IPS-11a (cell line): ENCODE measurements at regions not wholly inside any gene's neighbourhood (a gene's known extent, or its start where the extent isn't known, plus 50 kb on each side); places are given as distances from the start of the nearest gene placed in this dataset.
"Not testable (repeated sequence)": the region's sequence is repeated elsewhere in the genome, so short reads cannot be mapped to it uniquely, and the experiment has no call there.

Source experiments
- H3K4me3 ChIP-seq: one replicate; pipeline ENCODE4 v1.5.1; 2013; ENCODE audit warnings: low read depth, low read length, control low read depth

DNA sequence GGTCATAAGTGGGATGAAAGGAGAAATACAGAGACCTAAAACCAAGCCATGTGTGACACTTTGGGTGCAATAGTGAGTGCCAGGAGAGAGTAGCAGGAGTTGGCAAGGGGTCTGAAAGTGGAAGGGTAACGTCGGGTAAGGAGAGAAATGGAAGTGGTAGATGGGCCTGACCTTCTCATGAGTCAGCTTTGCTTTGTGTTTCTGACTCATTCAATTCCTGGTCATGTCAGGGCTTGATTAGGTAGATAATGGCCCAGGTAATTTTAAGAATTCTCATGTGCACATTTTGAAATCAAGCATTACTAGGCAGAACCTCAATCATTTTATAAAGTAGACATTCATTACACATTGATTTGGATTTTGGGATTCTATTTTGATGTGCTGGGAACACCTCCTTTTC, 262.5 kb downstream of the SOX2 start:
- no peak overlapping the region for H3K4me3 ChIP-seq

DNA sequence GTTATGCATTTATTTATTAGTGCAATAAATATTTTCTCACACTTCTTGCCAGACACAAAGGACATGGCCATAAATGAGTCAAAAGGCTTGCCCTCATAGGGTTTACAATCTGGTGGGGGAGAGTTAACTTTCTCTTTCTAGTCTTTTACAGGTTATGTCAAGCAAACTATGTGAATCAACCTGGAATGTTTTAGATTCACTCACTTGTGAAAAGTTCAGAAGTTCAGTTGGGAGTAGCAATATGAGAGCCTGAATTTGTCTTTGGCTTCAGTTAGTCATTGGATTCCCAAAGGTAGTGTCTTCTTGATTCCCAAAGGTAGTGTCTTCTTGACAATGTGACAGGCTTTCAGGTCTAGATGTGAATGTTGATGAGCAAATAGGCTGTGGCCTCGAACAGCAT, 264.8 kb downstream of the SOX2 start:
- H3K4me3 ChIP-seq, result no peak overlapping the region

DNA sequence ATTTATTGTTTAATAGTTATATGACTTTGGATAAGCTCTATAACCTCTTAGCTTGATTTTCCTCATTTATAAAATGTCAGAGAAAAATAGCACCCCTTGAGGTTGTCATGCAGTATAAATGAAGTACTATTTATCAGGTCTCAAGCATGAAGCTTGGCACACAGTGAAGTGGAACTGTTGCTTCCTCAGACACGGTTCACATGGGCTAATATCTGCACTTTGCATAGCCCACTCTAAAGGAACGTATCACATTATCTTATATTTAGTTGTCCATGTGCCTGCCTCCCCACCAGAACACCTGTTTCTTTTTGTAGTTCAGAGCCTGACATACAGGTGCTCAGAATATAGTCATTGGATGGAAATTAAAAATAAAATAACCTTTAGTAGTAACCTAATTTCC, 273.7 kb downstream of the SOX2 start:
- no peak overlapping the region for H3K4me3 ChIP-seq

DNA sequence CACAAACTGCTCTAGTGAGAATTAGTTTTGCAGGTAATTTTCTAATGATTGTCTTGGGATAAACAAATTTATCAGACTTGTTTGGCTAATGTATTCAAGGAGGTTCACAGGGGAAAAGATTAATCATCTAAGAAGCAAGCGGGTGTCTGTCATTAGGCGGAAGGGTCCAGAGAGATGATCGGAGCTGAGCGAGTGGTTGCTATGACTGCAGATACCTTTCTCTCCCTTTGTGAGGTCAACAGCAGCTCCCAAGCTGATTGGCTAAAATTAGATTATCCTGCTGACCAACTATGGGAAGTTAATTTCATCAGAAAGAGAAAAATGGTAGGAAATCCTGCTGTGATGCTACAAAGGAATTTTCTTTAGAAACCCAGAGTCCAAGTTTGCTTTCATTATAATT, 276.0 kb downstream of the SOX2 start:
- H3K4me3 ChIP-seq, result no peak overlapping the region

DNA sequence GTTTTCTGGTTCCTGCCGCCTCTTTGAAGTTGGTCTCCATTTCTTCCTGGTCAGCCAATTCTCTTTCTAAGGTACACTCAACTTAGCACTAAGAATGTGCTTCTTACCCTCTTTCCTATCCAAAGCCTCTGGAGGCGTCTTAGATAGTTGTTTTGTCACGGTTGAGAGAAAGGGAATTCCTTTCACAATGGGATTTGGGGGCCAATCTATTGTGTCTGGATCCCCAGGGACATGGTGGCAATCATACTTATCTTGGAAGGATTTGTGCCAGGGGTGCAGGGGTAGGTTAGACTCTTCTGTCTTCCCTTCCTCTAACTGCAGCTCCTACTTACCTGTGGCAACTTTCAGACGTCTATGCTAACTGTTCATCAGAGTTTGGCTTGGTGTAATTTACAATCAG, 287.1 kb downstream of the SOX2 start:
- H3K4me3 ChIP-seq, result no peak overlapping the region

DNA sequence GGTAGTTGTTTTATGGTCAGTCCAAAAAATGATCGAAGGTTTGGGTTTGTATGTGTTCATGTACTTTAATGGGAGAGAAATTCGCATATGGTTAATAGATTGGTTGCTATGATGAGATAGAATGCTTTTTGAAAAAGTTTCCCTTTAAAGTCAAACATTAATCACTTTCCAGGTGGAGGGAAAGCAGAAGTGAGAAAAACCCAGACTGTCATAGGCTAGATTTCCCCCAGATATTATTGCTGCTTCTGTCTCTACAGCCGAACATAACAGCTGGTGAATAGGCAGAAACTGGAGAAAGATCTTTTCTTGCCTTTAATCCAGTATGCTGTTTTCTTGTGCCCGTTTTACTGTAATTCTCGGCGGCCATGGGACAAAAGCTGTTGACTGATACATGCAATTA, 287.6 kb downstream of the SOX2 start:
- no peak overlapping the region for H3K4me3 ChIP-seq

DNA sequence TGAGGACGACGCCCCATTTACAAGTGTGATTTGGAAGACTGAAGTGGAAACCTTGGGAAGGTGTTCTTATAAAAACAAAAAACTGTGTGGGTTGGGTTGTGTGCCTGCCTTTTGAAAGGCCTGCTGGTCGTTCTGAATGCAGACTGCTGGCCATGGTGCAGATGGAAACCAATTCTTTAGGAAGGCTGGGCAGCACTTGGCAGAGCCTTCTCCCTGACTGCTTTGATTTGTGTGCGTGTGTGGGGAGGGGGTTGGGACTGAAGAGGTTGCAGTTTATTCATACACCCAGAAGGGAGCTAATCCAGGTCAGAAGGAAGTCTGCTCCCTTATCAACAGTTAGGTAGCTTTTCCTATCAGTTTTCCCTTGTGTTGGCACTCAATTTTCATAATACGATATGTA, 288.7 kb downstream of the SOX2 start:
- H3K4me3 ChIP-seq, result no peak overlapping the region

DNA sequence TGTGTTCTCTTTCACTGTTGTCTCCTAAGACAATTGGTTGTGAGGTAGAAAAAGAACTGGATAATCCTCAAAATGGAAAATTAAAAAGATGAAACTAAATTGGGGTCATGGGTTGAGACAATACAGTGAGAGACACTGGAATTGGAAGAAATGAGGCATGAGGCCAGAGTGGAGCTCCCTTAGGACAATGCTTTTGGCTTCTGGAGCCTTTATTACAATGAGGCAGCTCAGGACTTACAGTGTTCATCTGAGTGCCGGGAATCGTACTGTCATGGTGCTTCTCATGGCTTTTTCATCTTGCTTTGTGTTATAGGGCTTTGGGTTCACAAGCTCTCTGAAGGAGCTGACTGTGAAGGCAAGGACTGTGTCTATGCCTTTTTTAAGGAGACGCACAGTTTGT, 293.5 kb downstream of the SOX2 start:
- no peak overlapping the region for H3K4me3 ChIP-seq

DNA sequence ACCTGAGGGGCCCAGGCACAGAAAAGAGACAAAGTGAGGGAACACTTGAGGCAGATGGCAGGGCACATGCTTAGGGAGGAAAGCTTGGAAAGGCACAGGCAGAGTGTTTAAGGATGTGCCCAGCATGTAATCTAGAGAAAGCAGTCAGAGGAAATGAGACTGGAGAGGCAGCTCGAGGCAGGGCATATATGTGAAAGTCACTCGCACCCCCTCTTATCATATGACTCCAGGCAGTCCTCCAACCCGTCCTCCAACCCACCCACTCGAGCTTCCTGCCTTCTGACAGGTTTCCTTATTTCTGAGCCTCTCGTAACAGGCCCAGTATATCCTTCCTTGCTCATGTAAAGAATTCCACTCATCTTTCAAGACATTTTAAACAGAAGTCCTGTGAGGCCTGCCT, 294.0 kb downstream of the SOX2 start:
- H3K4me3 ChIP-seq, result no peak overlapping the region

DNA sequence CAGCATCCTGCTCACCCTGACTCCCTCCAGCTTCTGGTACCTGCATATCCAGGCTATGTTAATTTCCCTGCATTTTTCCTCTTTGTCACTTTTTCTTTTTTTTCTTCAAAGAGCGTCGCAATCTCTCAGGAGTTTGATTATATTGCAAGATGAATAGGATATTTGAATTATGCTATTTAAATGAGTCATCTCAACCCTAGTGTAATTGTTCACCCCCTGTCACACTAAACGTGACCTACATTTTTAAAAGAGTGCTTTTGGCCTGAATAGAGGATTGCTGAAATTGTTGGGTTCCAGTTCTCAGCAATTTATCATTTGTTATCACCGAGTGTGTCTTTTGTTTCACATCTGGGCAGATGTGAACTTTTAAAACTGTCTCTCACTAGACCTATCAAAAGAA, 294.7 kb downstream of the SOX2 start:
- H3K4me3 ChIP-seq, result no peak overlapping the region

DNA sequence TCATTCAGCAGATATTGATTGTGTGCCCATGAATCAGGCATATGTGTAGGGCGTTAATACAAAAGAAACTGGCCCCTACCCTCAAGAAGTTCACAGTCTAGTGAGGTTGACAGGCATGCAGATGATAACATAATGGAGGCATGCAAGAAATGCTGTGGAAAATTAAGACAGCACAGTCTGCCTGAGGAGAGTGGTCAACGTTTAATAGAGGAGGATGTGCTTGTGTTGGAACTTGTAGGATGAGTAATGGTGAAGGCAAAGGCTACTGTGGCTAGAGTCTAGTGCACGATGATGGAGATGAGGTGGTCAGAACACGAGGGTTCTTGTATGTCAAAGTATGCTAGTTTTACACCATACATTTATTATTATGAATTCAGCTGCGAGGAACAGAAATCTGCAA, 295.7 kb downstream of the SOX2 start:
- H3K4me3 ChIP-seq, result no peak overlapping the region

DNA sequence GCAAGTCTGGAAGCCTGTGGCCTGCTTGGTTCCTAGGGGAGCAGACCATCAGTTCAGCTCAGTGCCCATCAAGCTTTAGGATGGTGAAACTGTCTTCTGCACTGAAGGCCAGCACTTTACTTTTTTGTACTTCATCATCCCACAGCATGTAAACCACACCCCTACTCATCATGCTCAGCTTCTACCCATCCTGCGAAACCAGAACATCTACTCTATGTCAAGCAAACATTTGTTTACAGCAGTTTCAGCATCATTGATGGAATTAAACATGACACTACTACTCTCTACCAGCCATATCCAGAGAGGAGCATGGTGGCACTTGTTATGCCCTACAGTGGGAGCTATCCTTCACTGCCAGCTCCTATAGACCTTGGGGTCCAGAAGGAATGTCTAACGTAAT, 306.6 kb downstream of the SOX2 start:
- no peak overlapping the region for H3K4me3 ChIP-seq

DNA sequence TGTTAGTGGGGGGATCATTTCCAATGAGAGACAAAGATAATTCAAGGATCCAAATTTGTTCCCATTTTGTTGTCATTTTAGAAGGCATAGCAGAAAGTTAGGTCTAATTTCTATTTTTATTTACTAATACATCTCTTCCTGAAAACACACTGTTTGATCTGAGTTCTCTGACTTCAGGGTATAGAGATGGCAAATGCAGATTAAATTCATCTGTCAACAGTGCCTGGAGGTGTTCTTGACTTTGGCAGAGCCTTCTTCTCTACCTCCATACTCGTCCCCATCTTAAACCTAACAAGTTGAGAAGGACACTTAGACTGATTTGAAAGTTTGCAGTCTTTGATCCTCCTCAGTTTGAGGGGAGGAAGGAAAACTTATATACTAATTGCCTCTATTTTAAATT, 308.2 kb downstream of the SOX2 start:
- no peak overlapping the region for H3K4me3 ChIP-seq

DNA sequence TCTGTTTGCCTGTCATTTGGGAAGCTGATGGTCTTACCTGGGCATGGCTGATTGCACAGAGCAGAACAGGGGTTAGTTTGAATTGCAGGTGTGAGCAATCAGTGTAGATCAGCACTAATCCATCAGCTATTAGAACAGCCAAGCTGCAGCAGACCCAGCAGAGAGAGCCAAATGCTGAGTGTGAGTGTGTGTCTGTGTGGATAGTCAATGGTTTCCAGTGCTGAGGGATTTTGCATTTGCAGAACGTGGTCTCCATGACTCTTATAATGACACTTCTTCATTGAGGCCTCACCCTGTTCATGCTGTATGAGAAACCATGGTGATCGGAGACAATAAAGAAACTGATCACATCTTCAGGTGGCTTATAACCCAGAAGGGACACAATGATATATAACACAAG, 312.1 kb downstream of the SOX2 start:
- no peak overlapping the region for H3K4me3 ChIP-seq

DNA sequence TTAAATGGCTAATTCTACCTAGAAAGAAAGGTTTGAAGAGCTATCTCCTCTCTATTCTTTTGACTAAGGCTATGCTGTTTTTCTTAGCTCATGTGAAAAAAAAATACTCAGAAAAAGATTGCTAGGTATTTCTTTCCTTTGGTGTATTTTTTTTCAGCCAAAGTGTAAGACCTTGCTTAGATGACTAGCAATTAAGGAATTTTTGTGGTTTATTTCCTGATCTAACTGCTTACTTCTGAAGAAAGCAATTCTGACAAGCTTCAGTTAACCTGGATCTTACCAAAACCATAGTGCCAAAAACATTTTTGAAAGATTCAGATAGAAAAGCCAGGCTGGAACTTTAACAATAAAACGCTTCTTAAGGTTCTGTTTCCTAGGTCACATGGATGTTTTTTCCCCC, 315.6 kb downstream of the SOX2 start:
- no peak overlapping the region for H3K4me3 ChIP-seq

DNA sequence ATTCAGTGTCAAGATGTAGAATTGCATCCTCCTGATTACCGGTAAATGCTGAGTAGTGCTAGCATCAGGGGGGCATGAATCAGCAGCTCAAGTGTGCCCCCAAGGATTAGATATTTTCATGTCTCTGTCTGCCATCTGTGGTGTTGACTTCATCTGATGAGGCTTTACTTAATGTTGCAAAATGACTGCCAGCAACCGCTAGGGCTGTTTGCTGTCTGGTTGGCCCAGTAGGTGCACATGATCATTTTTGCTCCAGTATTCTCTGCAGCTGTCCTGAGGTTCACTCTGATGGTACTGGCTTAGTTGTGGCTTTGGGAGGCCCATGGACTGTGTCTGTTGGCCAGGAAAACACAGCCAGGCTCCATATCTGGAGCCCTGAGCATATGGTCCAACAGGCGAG, 316.4 kb downstream of the SOX2 start:
- no peak overlapping the region for H3K4me3 ChIP-seq

DNA sequence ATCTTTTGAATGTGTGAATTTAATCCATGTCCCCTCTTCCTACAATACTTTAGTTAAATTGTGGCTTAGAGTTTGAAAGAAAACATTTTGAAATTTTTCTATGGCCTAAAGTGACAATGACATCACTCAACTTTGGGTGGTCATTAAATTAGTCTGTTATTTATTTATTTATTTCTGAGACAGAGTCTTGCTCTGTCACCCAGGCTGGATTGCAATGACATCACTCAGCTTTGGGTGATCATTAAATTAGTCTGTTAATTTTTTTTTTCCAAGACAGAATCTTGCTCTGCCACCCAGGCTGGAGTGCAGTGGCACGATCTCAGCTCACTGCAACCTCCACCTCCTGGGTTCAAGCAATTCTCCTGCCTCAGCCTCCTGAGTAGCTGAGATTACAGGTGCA, 322.5 kb downstream of the SOX2 start:
- H3K4me3 ChIP-seq, result not testable (repeated sequence)

DNA sequence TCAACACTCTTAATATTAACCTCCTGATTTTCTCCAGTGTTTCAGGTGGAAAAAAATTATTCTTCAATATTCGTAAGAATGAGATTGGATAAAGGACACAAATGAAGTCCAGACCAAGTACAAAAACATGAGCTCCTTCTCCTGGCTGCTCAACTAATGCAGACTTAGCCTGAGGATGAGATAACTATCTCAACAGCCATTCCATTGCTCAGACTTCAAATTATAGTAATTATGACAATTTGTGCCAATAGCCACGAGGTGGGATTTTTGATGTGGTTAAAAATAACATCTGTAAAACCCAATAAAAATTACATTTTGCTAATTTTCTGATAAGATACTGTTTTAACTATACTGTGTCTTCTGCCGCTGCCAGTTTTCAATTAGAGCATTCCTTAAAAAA, 323.6 kb downstream of the SOX2 start:
- no peak overlapping the region for H3K4me3 ChIP-seq

DNA sequence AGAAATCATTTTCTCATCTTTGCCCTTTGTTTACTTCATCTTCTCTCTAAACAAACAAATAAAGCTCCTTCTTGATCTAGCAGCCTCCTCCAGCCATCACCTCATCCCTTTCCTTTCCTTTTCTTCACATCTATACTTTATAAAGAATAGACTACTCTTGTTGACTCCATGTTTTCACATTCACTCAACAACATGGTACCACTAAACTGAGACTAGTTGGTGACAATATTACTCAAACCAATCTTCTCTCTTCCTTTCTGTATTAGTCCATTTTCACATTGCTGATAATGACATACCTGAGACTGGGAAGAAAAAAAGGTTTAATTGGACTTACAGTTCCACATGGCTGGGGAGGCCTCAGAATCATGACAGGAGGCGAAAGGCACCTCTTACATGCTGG, 324.7 kb downstream of the SOX2 start:
- H3K4me3 ChIP-seq, result no peak overlapping the region

DNA sequence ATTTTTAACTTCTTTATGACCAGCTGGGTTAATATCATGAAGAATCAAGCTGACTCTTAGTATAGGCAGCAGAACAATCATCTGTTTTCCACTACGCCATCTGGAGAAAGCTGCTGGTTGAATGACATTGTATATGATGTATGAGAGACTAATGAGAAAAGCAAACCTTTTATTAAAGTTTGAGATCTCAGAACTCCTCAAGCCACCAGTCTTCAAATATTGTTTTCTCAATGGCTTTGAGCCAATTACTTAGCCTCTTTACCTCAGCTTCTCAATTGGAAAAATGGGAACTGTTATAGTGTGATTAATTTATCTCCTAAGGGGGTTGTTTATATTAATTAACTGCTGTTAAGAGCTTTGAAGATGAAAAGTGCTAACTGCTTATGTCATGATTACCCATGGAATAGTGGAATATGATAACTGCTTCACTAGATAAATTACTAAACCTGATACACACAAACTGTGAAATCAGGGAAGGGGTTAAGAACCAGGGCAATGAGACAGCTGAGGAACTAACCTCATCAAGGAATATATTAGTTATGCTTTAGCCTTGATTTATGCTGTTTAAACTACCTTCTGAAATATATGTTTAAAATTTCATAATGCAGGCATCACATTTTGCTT, 330.1 kb downstream of the SOX2 start:
- H3K4me3 ChIP-seq, result no peak overlapping the region

DNA sequence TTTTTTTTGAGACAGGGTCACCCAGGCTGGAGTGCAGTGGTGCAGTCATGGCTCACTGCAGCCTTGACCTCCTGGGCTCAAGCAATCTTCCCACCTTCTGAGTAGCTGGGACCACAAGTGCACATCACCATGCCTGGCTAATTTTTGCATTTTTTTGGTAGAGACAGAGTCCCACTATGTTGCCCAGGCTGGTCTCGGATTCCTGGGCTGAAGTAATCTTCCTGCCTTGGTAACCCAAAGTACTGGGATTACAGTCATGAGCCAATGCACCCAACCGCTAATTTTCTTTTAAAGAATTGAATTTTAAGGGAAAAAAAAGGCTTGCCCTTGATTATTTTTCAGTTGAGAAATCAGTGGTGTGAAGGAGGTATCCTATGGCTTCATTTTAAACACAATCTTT, 334.0 kb downstream of the SOX2 start:
- no peak overlapping the region for H3K4me3 ChIP-seq

DNA sequence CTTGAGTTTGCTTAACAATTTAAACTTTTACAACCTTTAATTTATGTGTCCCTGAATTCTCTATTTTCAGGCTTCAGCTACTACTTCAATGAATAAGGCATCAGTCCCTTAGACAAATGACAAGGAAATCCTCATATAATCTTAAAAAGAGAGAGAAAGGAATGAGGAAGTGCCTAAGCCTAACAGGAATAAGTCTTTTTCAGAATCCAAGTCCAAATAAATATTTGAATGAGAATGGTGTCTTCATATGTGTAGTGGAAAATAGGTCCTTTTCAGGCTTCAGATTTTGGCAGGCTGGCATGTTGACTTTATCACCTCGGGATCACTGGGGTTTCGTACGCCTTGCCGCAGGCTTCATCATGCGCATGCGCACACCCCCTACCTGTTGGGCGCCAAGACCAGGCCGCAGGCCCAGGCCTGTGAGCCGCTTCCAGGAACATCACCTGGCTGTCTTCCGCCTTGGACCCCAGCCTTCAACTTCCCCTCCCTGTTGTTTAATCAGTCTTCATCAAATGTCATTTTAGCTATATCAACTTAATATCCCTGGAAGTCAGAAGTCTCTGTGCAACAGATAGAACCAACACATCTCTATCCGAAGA, 334.5 kb downstream of the SOX2 start:
- no peak overlapping the region for H3K4me3 ChIP-seq

DNA sequence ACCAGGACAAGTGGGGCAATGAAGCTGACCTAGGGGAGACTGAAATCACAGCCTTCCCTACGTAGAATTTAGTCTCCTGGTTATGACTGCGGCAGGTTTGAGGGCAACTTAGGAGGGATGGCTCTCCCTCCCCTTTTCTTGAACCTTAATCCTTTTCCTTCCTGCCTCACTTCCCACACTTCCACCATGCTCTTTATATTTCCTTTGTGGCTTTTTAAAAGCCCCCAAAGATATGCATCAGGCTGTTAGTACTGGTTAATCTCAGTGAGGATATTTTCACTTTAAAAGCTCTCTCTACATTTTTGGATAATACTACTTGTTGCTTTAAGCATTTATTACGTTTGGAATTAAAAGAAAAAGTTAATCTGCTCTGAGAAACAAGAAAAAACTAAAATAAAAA, 339.2 kb downstream of the SOX2 start:
- H3K4me3 ChIP-seq, result no peak overlapping the region
